ENCODE measurements at regions not wholly inside any gene's neighbourhood (a gene's known extent, or its start where the extent isn't known, plus 50 kb on each side); places are given as distances from the start of the nearest gene placed in this dataset.

- no peak for DNase-seq (ENCODE audit: low read depth)
- H3K4me3 ChIP-seq (ENCODE audit: low read depth, low read length), result no peak overlapping the region
- TF ChIP-seq, protein P1, sequence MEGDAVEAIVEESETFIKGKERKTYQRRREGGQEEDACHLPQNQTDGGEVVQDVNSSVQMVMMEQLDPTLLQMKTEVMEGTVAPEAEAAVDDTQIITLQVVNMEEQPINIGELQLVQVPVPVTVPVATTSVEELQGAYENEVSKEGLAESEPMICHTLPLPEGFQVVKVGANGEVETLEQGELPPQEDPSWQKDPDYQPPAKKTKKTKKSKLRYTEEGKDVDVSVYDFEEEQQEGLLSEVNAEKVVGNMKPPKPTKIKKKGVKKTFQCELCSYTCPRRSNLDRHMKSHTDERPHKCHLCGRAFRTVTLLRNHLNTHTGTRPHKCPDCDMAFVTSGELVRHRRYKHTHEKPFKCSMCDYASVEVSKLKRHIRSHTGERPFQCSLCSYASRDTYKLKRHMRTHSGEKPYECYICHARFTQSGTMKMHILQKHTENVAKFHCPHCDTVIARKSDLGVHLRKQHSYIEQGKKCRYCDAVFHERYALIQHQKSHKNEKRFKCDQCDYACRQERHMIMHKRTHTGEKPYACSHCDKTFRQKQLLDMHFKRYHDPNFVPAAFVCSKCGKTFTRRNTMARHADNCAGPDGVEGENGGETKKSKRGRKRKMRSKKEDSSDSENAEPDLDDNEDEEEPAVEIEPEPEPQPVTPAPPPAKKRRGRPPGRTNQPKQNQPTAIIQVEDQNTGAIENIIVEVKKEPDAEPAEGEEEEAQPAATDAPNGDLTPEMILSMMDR (conservative IDR thresholded peaks at IDR 0.05; ENCODE audit: low read depth, low read length), result no peak
Measured at GRCh38 chr20:40803381-40803780, 114.3 kb upstream of the MAFB start.

GRCh38 chr20:40805592-40805991 lies 116.6 kb upstream of the MAFB start:
- TF ChIP-seq, protein P1 (conservative IDR thresholded peaks at IDR 0.05; ENCODE audit: low read depth, low read length), result no peak
- no peak overlapping the region for H3K4me3 ChIP-seq (ENCODE audit: low read depth, low read length)
- no peak for DNase-seq (ENCODE audit: low read depth)

- TF ChIP-seq, protein P1 (conservative IDR thresholded peaks at IDR 0.05; ENCODE audit: low read depth, low read length), result no peak
- no peak for DNase-seq (ENCODE audit: low read depth)
- no peak overlapping the region for H3K4me3 ChIP-seq (ENCODE audit: low read depth, low read length)
Measured at GRCh38 chr20:40806929-40807820, 118.1 kb upstream of the MAFB start.

DNA sequence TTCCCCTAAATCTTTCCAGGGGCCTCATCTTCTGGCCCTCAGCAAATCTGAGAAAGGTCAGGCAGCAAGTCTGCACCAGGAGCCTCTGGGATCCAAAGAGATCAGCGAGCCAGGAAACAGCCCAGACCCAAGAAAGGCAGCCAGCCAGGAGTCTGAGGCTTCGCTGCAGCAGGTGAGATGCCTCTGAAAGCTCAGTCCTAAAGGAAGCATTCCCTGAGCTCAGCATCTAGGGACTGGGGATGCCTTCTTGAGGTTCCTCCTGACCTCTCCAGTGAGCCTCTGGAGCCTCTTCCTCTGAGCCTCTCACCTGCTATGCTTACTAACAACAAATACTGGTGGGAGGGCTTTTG lies 118.8 kb upstream of the MAFB start:
- H3K4me3 ChIP-seq (ENCODE audit: low read depth, low read length), result no peak overlapping the region
- DNase-seq (ENCODE audit: low read depth), result no peak
- TF ChIP-seq, protein P1 (conservative IDR thresholded peaks at IDR 0.05; ENCODE audit: low read depth, low read length), result no peak

GRCh38 chr20:40808936-40809335 lies 119.9 kb upstream of the MAFB start:
- no peak for DNase-seq (ENCODE audit: low read depth)
- TF ChIP-seq, protein P1 (conservative IDR thresholded peaks at IDR 0.05; ENCODE audit: low read depth, low read length), result no peak
- no peak overlapping the region for H3K4me3 ChIP-seq (ENCODE audit: low read depth, low read length)

GRCh38 chr20:40809361-40809760 lies 120.3 kb upstream of the MAFB start:
- TF ChIP-seq, protein P1 (conservative IDR thresholded peaks at IDR 0.05; ENCODE audit: low read depth, low read length), result no peak
- H3K4me3 ChIP-seq (ENCODE audit: low read depth, low read length), result no peak overlapping the region
- DNase-seq (ENCODE audit: low read depth), result no peak
